GM21381 (cell line): ENCODE measurements at regions not wholly inside any gene's neighbourhood (a gene's known extent, or its start where the extent isn't known, plus 50 kb on each side); places are given as distances from the start of the nearest gene placed in this dataset.

Experiments
- ATAC-seq: cut with Tn5 transposase; IDR thresholded peaks from one replicate; pipeline ENCODE4 v1.9.1; 2021; ENCODE audit warnings: mild to moderate bottlenecking, moderate library complexity; ENCODE audit not compliant: unreplicated experiment

- ATAC-seq = no peak
Observed at GRCh38 chr2:226023946-226024345, 624.4 kb downstream of the NYAP2 start.

GRCh38 chr2:226023383-226023782 lies 623.9 kb downstream of the NYAP2 start:
- ATAC-seq = no peak

DNA sequence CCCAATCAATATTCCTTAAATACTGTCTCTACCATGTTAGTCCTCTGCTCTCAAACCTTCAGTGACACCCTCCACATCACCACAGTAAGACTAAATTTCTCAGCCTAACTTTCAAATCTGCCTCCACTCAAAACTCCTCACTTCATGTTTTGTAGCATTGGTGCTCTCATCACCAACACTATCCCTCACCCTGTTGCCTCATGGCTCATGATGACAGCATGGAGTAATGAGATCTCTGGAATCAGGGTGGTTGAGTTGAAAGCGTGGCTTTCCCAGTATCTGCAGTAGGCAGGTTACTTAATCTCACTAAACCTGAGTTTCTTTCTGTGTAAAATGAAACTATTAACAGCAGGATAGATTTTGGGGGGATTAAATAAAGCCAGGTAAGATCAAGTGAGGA lies 621.4 kb downstream of the NYAP2 start:
- no peak for ATAC-seq

DNA sequence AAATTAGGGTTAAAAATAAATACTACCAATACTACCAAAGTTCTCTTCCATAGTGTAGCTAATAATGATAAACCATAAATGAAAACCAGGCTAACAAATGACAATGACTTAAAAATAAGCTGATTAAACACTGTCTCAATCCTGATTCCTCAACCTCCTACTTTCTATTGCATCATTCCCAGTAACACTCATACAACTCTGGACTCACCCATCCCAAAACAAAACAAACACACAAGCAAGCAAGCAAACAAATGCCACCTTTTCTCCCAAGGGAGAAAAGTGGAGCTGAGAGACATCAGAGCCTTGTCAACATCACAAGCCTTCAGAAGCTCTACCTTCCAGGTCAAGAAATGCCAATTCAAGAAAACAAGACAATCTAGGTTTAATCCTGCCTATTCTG lies 620.7 kb downstream of the NYAP2 start:
- no peak for ATAC-seq

- no peak for ATAC-seq
Observed at GRCh38 chr2:226018641-226019040, 619.1 kb downstream of the NYAP2 start.

- no peak for ATAC-seq
Observed at GRCh38 chr2:226017537-226017936, 618.0 kb downstream of the NYAP2 start.

DNA sequence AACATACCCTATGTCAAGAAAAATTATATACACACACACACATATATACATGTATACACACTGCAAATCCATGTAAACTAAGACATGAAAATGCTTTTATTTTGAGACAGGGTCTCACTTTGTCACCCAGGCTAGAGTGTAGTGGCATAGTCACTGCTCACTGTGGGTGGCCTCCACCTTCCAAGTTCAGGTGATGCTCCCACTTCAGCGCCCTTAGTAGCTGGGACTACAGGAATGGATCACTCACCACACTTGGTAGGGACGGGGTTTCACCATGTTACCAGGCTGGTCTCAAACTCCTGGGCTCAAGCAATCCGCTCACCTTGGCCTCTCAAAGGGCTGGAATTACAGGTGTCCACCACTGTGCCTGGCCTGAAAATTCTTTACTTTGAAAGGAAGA lies 617.6 kb downstream of the NYAP2 start:
- ATAC-seq = no peak

DNA sequence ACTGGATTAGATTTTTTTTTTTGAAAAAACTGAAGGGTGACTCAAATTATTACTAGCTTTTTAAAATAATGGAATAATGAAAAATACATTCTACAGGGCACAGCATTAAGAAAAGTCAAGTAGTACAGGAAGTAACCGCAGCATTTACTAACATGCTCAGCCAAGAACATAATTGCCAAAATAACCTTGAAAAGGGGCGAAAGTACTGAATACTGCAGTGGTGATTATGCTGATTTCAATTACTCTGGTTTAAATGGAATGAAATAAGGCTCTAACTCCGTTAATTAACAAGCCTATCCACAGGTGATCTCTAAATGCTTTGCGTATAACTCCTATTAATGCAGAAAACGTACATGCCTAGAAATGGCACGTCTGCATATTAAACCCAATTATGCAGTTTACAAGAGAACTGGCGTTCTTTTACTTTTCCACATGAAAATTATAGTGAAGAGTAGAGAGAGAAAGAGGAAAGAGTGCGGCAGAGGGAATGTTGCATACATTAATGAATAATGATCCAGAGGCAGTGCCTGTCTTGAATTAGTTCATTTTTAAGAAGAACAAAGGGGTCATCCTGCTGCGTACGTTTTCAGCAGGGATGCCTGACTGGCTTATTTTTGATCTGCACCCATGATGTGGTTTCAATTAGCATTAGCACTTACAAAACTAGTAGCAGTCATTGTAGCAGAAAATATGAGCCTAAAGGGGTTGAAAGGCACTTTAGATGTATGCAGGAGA lies 612.4 kb downstream of the NYAP2 start:
- ATAC-seq = no peak

- peak; percentile 61 for ATAC-seq
Observed at GRCh38 chr2:226002438-226002837, 602.9 kb downstream of the NYAP2 start.

- ATAC-seq = no peak
Observed at GRCh38 chr2:226001716-226002115, 602.2 kb downstream of the NYAP2 start.

GRCh38 chr2:225999692-226000091 lies 600.2 kb downstream of the NYAP2 start:
- ATAC-seq = no peak

- no peak for ATAC-seq
Observed at GRCh38 chr2:225998653-225999052, 599.1 kb downstream of the NYAP2 start.

- ATAC-seq = no peak
Observed at GRCh38 chr2:225998116-225998515, 598.6 kb downstream of the NYAP2 start.

GRCh38 chr2:225996462-225996828 lies 596.9 kb downstream of the NYAP2 start:
- no peak for ATAC-seq

DNA sequence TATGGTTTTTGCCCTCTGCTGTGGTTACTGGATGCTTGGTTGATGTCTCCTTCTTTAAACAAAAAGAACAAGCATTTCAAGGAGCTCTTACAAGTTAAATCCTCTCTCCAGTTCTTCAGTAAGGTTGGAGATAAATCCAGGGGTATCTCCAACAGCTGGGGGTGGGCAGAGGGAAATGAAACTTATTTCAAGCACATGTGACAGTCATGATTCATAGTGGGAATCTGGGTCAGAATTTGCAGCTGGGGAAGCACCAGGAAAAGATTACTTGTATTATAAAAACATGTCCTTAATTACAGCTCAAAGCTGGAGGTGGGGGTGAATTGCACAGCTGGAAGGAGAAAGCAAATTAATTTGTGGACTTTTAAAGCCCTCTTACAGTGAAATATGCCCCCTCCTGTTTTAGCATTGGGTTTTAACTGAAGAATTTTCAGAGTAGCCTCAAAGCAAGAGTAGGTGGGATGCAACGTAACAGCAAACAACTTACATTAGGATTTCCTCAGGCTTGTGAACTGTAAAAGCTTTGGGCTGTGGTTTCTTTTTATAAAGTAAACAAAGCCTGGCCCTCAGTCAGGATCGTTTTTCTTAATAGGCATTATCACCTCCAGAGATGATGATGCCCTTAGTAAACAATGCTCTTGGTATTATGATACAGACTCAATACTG lies 596.4 kb downstream of the NYAP2 start:
- ATAC-seq = no peak

- no peak for ATAC-seq
Observed at GRCh38 chr2:225994748-225995405, 595.4 kb downstream of the NYAP2 start.

- no peak for ATAC-seq
Observed at GRCh38 chr2:225993430-225993829, 593.9 kb downstream of the NYAP2 start.

DNA sequence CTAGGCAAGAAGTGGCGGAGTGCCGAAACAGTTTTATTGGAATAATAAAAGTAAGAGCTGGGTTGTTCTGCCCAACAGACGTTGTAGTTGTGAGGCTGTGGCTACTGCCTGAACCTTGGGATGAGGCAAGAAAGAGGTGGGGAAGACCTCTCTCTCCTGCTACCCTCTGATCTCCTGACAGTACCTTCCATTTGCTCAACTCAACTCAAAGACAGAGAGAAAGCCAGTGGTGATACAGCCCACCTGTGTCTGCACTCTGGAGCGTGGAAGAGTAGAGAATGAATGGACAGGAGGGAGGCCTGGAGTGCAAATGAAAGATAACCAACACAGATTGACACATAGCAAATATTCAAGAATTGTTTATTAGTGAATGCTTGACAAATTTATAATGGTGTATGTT lies 590.3 kb downstream of the NYAP2 start:
- ATAC-seq = no peak

GRCh38 chr2:225980372-225980771 lies 580.9 kb downstream of the NYAP2 start:
- ATAC-seq = no peak

- no peak for ATAC-seq
Observed at GRCh38 chr2:225971433-225971832, 571.9 kb downstream of the NYAP2 start.

DNA sequence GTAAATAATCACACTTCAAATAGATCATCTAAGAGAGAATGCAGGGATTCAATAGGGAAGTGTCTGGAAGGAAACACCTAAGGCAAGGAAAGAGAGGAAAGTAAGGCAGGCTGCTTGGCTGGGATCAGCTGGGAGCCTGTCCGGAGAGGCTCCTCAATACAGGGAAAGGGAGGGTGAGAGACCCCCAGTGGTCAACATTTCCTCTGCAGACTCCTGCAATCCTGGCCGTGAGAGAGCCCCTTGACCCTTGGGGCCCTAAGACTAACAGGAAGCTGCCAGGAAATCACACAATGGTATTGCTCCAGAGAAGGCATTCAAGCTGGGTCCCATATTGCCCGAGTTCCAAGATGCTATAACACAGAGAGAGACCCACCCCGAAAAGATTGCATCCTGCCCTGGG lies 549.4 kb downstream of the NYAP2 start:
- ATAC-seq = no peak

- ATAC-seq = no peak
Observed at GRCh38 chr2:225938991-225939390, 539.5 kb downstream of the NYAP2 start.
